GM20431 (cell line): ENCODE measurements at regions not wholly inside any gene's neighbourhood (a gene's known extent, or its start where the extent isn't known, plus 50 kb on each side); places are given as distances from the start of the nearest gene placed in this dataset.

Source experiments
- in situ Hi-C: fragments of 300-500 bp; cut with MseI, MboI; formaldehyde crosslinking; loops from one replicate; pipeline ENCODE4 v1.15.0; 2020; ENCODE audit warnings: low sequenced_read_pairs; ENCODE audit not compliant: unreplicated experiment

DNA sequence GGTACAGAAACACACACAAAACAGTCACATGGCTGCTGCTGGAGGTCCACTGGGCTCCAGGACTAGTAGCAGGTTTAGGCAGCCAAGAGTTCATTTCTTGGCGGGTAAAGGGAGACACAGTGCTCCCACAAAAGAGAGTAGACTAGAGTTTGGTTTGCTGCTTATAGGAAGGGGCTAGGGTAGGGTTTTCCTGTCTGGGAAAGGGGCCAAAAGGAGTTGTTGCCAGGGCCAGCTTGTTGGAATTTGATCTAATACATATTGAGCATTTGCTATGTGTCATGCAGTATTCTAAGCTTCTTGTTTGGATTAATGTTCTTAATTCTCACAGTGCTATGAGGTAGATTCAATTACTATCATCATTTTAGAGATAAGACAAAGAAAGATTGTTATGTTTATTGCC is 195.1 kb upstream of the PLET1 start:
- in situ Hi-C loops = no loop called here

GRCh38 chr11:112457532-112457931 is 196.9 kb upstream of the PLET1 start:
- in situ Hi-C loops = no loop called here

DNA sequence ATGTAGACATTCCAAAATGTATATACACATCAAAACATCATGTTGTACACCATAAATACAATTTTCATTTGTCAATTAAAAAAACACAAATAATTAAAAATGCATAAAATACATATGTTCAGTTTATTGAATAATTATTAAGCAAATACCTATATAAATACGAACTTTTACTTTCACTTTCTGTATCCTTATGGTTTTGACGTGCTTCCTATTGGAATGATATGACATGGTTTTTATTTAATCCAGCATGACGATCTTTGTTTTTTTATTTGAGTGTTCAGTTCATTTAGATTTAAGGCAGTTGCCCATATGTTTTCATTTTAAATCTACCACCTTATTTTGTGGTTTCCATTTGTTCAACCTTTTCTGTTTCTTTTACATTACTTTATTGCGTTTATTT is 198.3 kb upstream of the PLET1 start:
- in situ Hi-C loops = no loop called here

DNA sequence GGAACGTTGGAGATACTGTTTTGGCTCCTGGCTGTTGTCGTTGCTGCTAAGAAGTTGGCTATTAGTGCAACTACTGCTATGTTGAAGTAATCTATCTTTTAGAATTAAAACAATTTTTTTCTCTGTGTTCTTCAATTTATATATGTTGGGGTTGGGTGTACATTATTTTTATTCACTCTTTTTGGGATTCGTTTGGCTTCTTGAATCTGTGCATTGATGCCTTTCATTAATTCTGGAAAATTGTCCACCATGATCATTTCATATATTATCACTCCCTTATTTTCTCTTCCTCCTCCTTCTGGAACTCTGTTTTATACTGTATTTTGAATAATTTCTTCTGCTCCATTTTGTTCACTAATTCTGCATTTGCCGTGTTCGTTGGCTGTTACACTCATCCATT is 199.5 kb upstream of the PLET1 start:
- in situ Hi-C loops = no loop called here

DNA sequence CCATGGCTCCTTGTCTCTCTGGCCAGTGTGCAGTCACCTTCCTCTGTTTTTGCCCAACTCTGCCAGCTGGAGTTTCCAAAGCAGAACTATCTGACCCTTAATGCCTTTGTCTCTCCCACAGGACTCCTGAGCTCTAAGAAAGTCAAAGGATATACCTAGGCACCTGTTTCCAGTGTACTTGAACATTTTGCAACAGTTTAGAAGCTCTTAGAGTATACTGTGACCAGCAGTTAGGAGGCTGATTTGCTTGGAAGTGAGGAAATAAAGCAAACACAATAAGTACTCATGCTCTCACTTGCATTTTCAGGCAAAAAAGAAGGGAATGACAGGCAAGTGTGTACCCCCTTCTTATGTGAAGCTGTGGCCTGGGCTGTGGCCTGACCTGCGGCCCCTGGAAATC is 204.3 kb upstream of the PLET1 start:
- in situ Hi-C loops = no loop called here

GRCh38 chr11:112465433-112466024 is 204.9 kb upstream of the PLET1 start:
- in situ Hi-C loops = no loop called here

GRCh38 chr11:112467721-112468120 is 207.1 kb upstream of the PLET1 start:
- in situ Hi-C loops = no loop called here

DNA sequence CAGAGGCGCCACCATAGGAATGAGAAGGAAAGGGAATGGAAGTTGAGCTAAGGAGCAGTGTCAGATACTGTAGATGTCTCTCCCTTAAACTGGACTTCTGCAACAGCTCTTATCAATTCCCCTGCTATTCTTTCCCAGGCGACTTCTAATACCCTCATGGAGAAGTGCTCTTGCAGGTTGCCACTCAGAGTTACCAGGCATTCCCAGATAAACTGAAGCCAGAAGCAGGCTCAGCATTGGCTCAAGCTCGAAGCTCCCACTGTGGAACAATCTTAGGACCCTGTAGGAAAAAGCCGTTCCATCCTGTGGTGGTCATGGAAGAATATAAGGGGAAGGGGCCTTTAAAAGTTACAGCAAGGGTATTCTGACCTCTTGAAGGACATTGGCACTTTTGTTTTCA is 208.7 kb upstream of the PLET1 start:
- in situ Hi-C loops = no loop called here

GRCh38 chr11:112470355-112470754 is 209.7 kb upstream of the PLET1 start:
- in situ Hi-C loops = no loop called here

- in situ Hi-C loops = no loop called here
These were observed 211.1 kb upstream of the PLET1 start for GRCh38 chr11:112471731-112472130.

DNA sequence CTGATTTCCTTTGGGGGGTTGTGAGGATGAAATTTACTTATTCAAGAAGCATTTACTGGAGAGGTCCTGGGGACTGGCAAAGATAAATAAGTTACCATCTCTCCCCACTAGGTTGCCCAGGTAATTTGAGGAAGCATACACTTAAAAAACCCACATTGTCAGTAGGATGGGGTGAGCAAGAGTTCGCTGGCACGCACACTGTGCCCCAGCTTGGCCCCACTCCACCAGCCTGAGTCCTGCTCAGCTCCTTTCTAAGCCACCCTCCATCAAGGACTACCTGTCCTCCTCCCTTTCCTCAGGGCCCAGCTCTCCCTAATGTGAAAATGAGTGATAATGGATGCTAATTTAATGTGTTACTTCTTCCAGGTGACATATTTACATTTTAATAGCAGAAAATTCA is 216.5 kb upstream of the PLET1 start:
- in situ Hi-C loops = no loop called here

DNA sequence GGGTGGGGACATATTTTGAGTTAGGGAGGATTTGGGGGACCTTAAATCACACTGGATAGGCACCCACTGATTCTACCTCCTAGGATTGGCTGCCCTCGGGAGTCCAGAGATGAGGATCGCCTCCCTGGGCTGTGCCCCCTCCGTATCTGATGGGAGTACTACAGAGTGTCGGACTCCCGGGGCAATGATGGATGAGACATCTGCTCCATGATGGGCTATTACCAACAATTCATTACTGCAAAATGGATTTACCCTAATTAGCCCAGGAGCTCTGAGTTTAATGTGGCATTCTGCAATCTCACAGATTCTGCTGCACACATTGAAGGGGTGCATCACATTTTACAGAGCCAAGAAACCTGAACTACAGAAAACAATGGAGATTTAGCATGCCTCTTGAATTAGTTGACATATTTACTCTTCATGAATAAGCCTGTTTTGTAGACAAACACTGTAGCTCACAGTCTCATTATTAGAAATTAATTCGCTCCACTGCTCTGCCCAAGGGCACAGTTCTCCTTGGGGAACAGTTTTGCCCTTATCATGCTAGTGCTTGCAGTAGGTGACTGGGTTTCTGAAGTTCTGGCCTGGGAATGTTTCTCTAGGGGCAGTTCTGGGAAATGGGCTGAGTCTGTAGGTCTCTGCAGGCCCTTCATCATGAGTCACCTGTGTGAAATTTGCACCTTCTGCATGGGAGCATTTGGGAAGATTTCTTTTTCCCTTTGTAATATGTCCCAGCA is 217.1 kb upstream of the PLET1 start:
- in situ Hi-C loops = no loop called here

DNA sequence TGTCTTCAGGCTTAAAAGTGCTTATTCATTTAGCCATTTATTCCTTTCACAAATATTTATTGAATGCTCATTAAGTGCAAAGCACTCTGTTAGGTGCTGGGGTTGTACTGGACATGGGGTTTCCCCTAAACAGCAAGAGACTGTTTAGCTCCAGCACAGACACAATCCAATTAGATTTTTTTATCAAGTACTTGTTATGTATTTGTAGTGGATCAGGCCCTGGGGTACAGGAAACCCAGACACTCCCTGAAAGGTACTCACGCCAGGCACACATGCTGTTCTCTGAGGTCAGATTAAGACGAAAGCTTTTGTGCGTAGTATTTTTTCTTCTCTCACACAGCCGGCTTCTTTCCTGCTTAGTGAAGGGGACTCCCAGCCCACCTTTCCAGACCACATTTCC is 218.1 kb upstream of the PLET1 start:
- in situ Hi-C loops = no loop called here

DNA sequence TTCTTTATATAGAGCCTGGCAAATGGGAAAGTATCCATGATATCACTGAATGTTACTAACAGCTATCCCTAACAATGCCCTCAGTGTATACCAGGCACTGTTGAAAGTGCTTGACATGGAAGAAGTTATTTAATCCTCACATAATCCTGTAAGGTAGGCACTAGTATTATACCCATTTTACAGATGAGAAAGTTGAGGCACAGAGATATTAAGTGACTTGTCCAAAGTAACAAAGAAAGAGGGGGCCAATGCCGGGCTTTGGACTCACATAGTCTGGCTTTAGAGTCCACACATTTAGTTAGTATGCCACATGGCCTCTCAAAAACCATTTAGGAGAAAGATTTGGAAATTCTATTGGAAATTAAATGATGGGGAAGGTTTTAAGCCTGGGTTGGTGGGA is 220.8 kb upstream of the PLET1 start:
- in situ Hi-C loops = no loop called here

DNA sequence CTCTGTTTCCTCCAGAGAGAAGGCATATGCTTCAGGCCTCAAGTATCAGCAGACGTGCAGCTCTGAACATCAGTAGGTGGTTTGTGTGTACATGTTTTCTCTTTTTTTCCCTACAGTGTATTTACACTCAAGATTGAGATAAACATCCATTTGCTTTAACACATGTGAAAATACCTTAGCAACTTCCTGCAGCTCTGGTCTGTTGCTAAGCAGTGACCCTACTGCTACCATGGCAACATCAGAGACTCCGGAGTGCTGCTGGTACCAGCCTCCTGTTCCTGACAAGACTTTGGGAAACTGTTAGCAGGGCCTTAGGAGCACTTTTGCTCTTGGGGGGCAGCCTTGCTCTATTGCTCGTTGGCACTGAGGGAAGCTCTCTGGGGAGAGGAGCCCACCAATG is 221.2 kb upstream of the PLET1 start:
- in situ Hi-C loops = no loop called here

DNA sequence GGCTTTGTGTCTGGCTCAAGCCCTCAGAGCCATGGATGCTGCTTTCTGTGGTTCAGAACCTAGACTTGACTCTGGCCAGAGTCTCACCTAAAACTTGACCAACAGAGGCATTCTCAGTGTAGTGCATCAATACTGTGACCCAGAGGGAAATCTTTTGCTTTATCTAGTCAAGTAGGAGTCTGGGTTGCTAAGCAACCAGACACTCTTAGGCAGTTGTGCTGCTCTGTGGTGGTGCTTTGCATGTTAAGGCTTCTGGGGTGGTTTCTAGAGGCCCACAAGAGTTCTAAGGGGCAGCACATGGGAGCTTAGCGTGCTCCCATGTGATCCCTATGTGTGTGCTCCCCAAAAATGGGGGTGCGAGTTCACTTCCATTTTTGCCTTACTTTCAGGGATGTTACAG is 224.6 kb upstream of the PLET1 start:
- in situ Hi-C loops = no loop called here

DNA sequence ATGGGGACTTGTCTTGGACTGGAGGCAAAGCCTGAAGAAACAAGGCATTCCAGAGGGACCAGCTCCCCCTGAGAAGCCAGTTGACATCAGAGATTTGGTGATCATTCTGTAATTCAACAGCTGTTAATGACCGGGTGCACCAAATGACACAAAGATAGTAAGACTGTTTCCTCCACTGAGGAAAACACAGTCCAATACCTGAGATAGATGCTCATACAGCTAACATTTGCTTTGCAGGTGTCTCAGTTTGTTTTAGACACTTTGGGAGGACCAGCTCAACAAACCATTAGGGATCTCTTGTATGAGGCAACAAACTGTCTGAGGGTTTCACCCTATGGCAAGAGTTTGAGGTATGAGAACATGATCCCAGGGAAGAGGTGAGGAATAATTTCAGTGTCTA is 237.2 kb upstream of the PLET1 start:
- in situ Hi-C loops = no loop called here

DNA sequence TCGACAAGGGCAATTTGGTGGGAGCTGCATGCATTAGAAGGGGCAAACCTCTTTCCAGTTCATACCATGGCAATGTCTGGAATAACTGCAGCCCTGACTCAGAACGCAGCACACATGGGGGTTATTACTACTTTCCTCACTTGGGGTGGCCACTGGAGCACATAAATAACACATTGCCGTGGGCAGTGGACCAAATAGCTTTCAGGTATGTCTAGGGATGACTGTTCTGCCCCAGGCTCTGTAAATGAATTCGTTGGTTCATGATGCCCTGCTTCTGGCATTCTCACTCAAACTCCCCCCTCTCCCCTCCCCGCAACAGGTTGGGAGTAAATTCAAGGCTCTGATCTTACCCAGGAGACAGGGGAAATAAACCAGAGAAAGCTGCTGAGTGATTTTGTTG is 238.0 kb upstream of the PLET1 start:
- in situ Hi-C loops = no loop called here

DNA sequence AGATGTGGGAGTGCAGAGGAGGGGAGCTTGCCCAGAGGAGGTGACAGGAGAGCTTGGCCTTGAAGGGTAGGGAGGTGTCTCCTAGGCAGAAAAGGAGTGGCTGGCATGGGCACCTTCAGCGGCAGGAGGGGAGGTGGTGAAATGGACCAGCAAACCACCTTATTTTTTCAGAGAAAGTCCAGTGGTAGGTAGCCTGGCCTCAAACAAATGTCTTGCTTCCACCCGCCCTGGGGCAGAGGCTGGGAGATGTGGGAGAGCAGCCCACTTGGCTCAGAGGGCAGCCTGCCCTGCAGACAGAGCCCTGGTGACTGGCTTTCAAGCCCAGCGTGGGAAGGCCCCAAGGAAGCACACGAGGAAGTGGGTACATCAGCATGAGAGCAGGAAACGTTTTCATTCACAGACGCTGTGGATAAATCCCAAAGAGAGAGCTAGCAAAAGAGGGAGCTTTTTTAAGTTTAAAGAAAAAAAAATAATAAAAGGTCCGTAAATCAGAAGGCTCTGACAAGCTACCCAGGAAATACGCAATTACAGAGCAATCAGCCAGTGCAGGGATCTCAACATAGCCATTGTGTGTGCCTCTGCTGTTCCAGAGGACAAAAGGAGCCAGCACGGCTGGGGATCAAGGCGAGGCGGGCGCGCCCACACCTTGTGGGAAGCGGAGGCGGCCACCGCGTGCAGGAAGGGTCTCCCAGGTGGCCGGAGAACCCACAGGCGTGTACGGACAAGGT is 238.7 kb upstream of the PLET1 start:
- in situ Hi-C loops = no loop called here

GRCh38 chr11:112499881-112500204 is 239.2 kb upstream of the PLET1 start:
- in situ Hi-C loops = no loop called here

DNA sequence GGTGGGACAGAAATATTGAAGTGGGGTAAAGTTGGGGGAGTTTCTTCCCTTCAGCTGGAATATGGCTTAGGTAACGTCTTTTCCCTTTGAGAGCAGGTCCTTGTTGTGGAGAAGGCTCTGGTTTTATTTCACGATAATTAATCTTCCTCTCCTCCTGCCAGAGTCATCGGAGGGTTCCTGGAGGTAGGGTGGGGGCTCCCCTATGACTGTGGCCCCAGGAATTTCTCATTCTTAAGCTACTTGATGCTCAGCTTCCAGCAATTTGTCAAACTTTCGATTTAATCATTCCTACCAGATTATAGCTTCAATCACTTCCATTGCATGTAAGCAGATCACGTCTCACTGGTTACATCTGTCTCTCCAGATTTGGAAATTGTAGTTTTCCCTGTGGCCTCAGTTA is 242.8 kb upstream of the PLET1 start:
- in situ Hi-C loops = no loop called here

DNA sequence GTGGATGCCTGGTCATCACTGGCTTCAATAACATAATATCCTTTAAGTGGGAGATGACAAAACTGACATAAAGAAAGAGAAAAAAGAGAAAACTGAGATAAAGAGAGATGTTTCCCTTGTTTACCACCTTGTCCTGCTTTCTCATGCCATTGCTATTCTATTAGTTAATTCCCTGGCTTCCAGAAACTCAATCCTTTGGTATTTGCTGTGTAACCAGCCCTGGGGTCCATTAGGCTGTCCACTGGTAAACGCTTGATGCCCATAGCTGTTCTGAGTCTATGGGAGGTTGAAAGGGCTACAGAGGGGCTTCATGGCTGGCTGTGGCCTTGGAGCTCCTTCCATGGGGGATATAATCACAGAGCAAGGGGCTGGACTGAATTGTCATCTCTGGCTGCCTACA is 243.4 kb upstream of the PLET1 start:
- in situ Hi-C loops = no loop called here
